GM13976 (cell line): ENCODE measurements at regions not wholly inside any gene's neighbourhood (a gene's known extent, or its start where the extent isn't known, plus 50 kb on each side); places are given as distances from the start of the nearest gene placed in this dataset.

ENCODE experiments used
- DNase-seq: peaks from one replicate; pipeline ENCODE4 v3.0.0; 2012; ENCODE audit warnings: low spot score
- CTCF ChIP-seq: IDR thresholded peaks from 2 replicates; pipeline ENCODE4 v1.5.1; 2012; ENCODE audit warnings: borderline replicate concordance, mild to moderate bottlenecking; ENCODE audit not compliant: insufficient read depth; ENCODE audit errors: extremely low read depth, missing control alignments, control extremely low read depth
- in situ Hi-C: fragments of 300-500 bp; cut with MboI; formaldehyde crosslinking; loops from one replicate; pipeline ENCODE4 v1.12.0; 2022; ENCODE audit warnings: low sequenced_read_pairs, mixed read lengths, inconsistent platforms; ENCODE audit not compliant: unreplicated experiment

GRCh38 chr4:170743633-170744032 is 653.9 kb upstream of the AADAT start:
- in situ Hi-C loops, result no loop called here
- no peak for DNase-seq
- no peak for TF ChIP-seq CTCF

GRCh38 chr4:170741856-170742255 is 652.1 kb upstream of the AADAT start:
- in situ Hi-C loops, result no loop called here
- no peak for TF ChIP-seq CTCF
- no peak for DNase-seq

GRCh38 chr4:170736710-170737109 is 647.0 kb upstream of the AADAT start:
- DNase-seq, result no peak
- no peak for TF ChIP-seq CTCF
- in situ Hi-C loops, result no loop called here

GRCh38 chr4:170729897-170730296 is 640.1 kb upstream of the AADAT start:
- DNase-seq, result no peak

GRCh38 chr4:170729236-170729635 is 639.5 kb upstream of the AADAT start:
- in situ Hi-C loops, result no loop called here

More at GRCh38 chr4:170729897-170730296, 640.1 kb upstream of the AADAT start:
- in situ Hi-C loops, result no loop called here
- TF ChIP-seq CTCF, result no peak

GRCh38 chr4:170724191-170724590 is 634.4 kb upstream of the AADAT start:
- DNase-seq, result no peak
- no peak for TF ChIP-seq CTCF
- in situ Hi-C loops, result no loop called here

More at GRCh38 chr4:170729236-170729635, 639.5 kb upstream of the AADAT start:
- DNase-seq, result no peak
- TF ChIP-seq CTCF, result no peak

- no peak for DNase-seq
- in situ Hi-C loops, result no loop called here
- no peak for TF ChIP-seq CTCF
Measured at GRCh38 chr4:170723171-170723570, 633.4 kb upstream of the AADAT start.
